ENCODE measurements at regions not wholly inside any gene's neighbourhood (a gene's known extent, or its start where the extent isn't known, plus 50 kb on each side); places are given as distances from the start of the nearest gene placed in this dataset.

DNA sequence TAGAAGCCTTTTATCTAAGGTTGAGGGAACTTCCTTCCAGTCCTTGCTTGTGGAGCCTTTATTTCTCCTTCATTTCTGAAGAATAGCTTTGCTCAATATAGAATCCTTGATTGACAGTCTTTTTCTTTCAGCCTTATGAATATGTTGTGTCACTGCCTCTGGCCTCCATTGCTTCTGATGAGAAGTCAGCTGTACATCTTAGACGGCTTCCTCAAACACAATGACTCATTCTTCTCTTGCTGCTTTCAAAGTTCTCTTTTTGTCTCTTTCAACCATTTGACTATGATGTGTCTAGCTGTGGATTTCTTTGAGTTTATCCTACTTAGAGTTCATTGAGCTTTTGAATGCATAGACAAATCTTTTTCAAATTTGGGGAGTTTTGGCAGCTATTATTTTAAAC lies 893.2 kb downstream of the BRD1 start:
- TF ChIP-seq, protein P1, sequence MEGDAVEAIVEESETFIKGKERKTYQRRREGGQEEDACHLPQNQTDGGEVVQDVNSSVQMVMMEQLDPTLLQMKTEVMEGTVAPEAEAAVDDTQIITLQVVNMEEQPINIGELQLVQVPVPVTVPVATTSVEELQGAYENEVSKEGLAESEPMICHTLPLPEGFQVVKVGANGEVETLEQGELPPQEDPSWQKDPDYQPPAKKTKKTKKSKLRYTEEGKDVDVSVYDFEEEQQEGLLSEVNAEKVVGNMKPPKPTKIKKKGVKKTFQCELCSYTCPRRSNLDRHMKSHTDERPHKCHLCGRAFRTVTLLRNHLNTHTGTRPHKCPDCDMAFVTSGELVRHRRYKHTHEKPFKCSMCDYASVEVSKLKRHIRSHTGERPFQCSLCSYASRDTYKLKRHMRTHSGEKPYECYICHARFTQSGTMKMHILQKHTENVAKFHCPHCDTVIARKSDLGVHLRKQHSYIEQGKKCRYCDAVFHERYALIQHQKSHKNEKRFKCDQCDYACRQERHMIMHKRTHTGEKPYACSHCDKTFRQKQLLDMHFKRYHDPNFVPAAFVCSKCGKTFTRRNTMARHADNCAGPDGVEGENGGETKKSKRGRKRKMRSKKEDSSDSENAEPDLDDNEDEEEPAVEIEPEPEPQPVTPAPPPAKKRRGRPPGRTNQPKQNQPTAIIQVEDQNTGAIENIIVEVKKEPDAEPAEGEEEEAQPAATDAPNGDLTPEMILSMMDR (IDR thresholded peaks at IDR 0.05; ENCODE audit: low read depth, low read length, missing control alignments) = no peak
- no peak for DNase-seq (ENCODE audit: low read depth)
- no peak overlapping the region for H3K4me3 ChIP-seq (ENCODE audit: low read depth, low read length)

- H3K4me3 ChIP-seq (ENCODE audit: low read depth, low read length) = no peak overlapping the region
- TF ChIP-seq, protein P1 (IDR thresholded peaks at IDR 0.05; ENCODE audit: low read depth, low read length, missing control alignments) = no peak
- no peak for DNase-seq (ENCODE audit: low read depth)
Observed at GRCh38 chr22:48931452-48931851, 896.2 kb downstream of the BRD1 start.

DNA sequence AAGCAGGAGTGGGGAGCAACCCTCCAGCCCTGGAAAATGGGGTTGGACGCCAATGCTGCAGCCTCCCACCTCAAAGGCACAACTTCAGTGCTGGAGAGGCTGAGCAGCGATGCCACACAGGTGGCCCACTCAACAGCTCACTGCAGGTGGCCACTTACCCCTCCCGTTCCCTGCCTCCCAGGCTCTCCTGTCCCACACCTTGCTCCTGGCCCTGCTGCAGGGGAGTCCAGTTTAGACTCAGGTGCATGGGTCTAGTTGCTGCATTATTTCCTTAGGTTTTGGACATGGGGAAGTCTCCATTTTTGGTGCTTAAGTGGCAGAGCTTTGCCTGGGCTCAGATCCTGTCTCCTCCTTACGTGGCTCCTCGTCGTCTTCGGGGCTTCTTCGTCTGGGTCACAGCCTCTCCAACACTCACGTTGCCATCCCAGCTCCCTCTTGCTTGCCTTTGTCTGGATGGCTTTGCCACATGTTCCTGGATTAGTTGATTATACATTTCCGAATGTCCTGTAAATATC lies 898.3 kb downstream of the BRD1 start:
- DNase-seq (ENCODE audit: low read depth) = no peak
- no peak overlapping the region for H3K4me3 ChIP-seq (ENCODE audit: low read depth, low read length)
- TF ChIP-seq, protein P1 (IDR thresholded peaks at IDR 0.05; ENCODE audit: low read depth, low read length, missing control alignments) = no peak

- DNase-seq (ENCODE audit: low read depth) = no peak
- TF ChIP-seq, protein P1 (IDR thresholded peaks at IDR 0.05; ENCODE audit: low read depth, low read length, missing control alignments) = no peak
- H3K4me3 ChIP-seq (ENCODE audit: low read depth, low read length) = no peak overlapping the region
Observed at GRCh38 chr22:48927591-48927990, 900.1 kb downstream of the BRD1 start.

DNA sequence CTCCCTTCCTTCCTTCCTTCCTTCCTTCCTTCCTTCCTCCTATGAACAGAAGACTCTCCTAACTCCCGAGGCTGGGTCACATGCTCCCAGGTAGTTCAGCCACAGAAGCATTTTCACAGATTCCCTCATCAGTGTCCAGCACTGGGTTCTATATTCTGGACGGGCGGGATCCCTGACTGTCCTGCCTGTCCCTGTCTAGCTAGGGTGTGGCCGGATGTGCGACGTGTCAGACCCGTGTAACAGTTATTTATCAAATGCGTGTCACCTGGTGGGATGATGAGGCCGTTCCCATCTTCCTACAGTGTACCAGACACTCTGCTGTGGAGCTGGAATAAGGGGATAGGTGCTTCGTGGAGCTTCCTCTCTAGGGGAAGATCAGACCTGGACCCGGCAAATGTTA lies 901.0 kb downstream of the BRD1 start:
- TF ChIP-seq, protein P1 (IDR thresholded peaks at IDR 0.05; ENCODE audit: low read depth, low read length, missing control alignments) = no peak
- H3K4me3 ChIP-seq (ENCODE audit: low read depth, low read length) = no peak overlapping the region
- DNase-seq (ENCODE audit: low read depth) = no peak

- TF ChIP-seq, protein P1 (IDR thresholded peaks at IDR 0.05; ENCODE audit: low read depth, low read length, missing control alignments) = no peak
- DNase-seq (ENCODE audit: low read depth) = no peak
- H3K4me3 ChIP-seq (ENCODE audit: low read depth, low read length) = no peak overlapping the region
Observed at GRCh38 chr22:48926136-48926535, 901.5 kb downstream of the BRD1 start.

- no peak overlapping the region for H3K4me3 ChIP-seq (ENCODE audit: low read depth, low read length)
- DNase-seq (ENCODE audit: low read depth) = no peak
- TF ChIP-seq, protein P1 (IDR thresholded peaks at IDR 0.05; ENCODE audit: low read depth, low read length, missing control alignments) = no peak
Observed at GRCh38 chr22:48925450-48925849, 902.2 kb downstream of the BRD1 start.
